ENCODE measurements at regions not wholly inside any gene's neighbourhood (a gene's known extent, or its start where the extent isn't known, plus 50 kb on each side); places are given as distances from the start of the nearest gene placed in this dataset.

DNA sequence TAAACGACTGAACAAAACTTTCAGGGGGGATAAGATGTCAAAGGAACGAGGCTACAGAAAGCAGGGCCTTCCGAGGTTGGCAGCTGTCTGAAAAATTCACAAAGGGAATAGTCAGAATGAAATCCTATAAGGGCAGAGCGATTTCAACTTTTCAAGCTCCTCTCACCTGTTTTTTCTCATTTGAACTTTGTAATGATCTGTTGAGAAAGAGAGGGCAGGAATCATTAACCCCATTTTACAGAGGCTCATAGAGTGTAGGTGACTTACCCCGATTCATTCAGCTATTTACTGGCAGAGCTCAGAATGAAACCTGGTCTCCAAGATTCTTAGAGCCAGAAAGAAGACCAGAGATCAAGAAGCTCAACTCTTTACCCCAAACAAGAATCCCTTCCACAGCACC lies 266.1 kb upstream of the ARID1B start:
- H3K4me1 Mint-ChIP-seq (ENCODE audit: low read depth) = no peaks in the 10 kb centered on the region
- peaks cover 22% of the 10 kb centered on the region for H3K27me3 Mint-ChIP-seq (ENCODE audit: low read depth)
- no peak for TF ChIP-seq CTCF (IDR thresholded peaks at IDR 0.05)
- H3K4me3 Mint-ChIP-seq (ENCODE audit: unreplicated experiment) = no peak overlapping the region
- no peaks in the 10 kb centered on the region for H3K36me3 Mint-ChIP-seq (ENCODE audit: low read depth)
- no peak overlapping the region for H3K27ac Mint-ChIP-seq (ENCODE audit: unreplicated experiment)
- no peak for DNase-seq (ENCODE audit: low spot score)
- no peaks in the 10 kb centered on the region for H3K9me3 Mint-ChIP-seq (ENCODE audit: low read depth)

DNA sequence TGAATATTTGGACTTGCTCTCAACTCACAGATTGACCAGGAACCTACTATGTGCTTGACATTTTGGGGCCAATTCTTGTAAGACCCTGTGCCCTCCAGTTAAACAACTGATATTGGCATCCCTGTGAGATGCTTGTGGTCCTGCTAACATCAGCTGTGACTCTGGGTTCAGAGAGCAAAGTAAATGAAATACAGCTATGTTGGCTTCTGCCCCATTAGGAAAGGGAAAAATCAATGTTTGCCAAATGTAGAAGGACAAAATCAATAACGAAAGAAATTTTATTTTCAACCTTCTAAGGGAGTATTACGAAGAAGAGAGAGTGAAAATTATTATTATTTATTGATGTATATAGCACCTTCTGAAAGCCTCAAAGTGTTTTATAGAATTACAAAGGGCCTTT lies 266.9 kb upstream of the ARID1B start:
- H3K4me1 Mint-ChIP-seq (ENCODE audit: low read depth) = no peaks in the 10 kb centered on the region

GRCh38 chr6:156509496-156509895 lies 267.7 kb upstream of the ARID1B start:
- H3K4me3 Mint-ChIP-seq (ENCODE audit: unreplicated experiment) = no peak overlapping the region
- no peaks in the 10 kb centered on the region for H3K4me1 Mint-ChIP-seq (ENCODE audit: low read depth)
- no peak for DNase-seq (ENCODE audit: low spot score)
- H3K36me3 Mint-ChIP-seq (ENCODE audit: low read depth) = no peaks in the 10 kb centered on the region
- no peak for TF ChIP-seq CTCF (IDR thresholded peaks at IDR 0.05)
- H3K27me3 Mint-ChIP-seq (ENCODE audit: low read depth) = peaks cover 23% of the 10 kb centered on the region
- no peaks in the 10 kb centered on the region for H3K9me3 Mint-ChIP-seq (ENCODE audit: low read depth)
- no peak overlapping the region for H3K27ac Mint-ChIP-seq (ENCODE audit: unreplicated experiment)

More for the DNA sequence above, 266.9 kb upstream of the ARID1B start:
- no peak for DNase-seq (ENCODE audit: low spot score)
- Mint-ChIP-seq H3K36me3 (ENCODE audit: low read depth) (no peaks in the 10 kb centered on the region), H3K4me3 (ENCODE audit: unreplicated experiment) (no peak overlapping the region), H3K27me3 (ENCODE audit: low read depth) (peaks cover 22% of the 10 kb centered on the region), H3K27ac (ENCODE audit: unreplicated experiment) (no peak overlapping the region), H3K9me3 (ENCODE audit: low read depth) (no peaks in the 10 kb centered on the region)
- TF ChIP-seq CTCF (IDR thresholded peaks at IDR 0.05) = no peak

DNA sequence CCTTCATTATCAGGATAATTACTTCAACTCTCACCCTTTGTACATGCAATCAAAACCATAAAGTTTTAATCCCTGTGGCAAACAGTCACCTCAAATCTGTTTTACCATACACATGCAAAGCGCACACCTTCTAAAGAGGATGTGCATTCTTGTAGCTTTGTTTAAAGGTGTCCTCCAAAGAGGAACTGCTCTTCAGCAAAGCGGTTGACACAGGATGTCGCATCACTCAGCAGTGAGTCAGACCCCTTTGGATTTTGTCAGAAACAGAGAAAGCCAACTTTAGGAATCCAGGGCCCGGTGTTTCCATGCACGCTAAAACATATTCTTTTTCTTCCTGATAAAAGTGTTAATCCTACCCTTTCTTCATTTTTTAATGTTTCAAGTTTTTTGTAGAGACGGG lies 268.3 kb upstream of the ARID1B start:
- Mint-ChIP-seq H3K4me3 (ENCODE audit: unreplicated experiment) (no peak overlapping the region), H3K36me3 (ENCODE audit: low read depth) (no peaks in the 10 kb centered on the region), H3K4me1 (ENCODE audit: low read depth) (no peaks in the 10 kb centered on the region), H3K27me3 (ENCODE audit: low read depth) (peaks cover 23% of the 10 kb centered on the region), H3K27ac (ENCODE audit: unreplicated experiment) (no peak overlapping the region), H3K9me3 (ENCODE audit: low read depth) (no peaks in the 10 kb centered on the region)
- DNase-seq (ENCODE audit: low spot score) = no peak
- no peak for TF ChIP-seq CTCF (IDR thresholded peaks at IDR 0.05)

DNA sequence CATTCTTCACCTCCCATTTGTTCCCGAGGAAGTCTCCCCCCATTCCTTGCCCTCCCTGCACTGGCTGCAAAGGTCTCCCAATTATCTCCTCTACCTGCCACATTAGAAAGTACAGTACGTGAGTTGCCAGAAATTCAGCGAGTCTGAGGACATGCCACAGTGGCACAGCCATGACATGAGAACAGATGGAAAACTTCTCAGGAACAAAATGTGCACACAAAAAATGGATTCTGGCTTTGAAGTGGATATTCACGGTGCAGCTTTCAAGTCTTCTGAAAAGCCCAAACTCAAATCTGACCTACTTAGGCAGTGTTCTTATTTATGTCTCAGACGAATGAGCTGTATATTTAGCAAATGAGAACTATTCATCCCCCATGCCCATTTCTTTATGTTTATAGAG lies 269.1 kb upstream of the ARID1B start:
- no peaks in the 10 kb centered on the region for H3K36me3 Mint-ChIP-seq (ENCODE audit: low read depth)
- H3K4me1 Mint-ChIP-seq (ENCODE audit: low read depth) = no peaks in the 10 kb centered on the region
- H3K4me3 Mint-ChIP-seq (ENCODE audit: unreplicated experiment) = no peak overlapping the region
- TF ChIP-seq CTCF (IDR thresholded peaks at IDR 0.05) = no peak
- DNase-seq (ENCODE audit: low spot score) = no peak
- H3K9me3 Mint-ChIP-seq (ENCODE audit: low read depth) = no peaks in the 10 kb centered on the region
- peaks cover 20% of the 10 kb centered on the region for H3K27me3 Mint-ChIP-seq (ENCODE audit: low read depth)
- H3K27ac Mint-ChIP-seq (ENCODE audit: unreplicated experiment) = no peak overlapping the region
